ENCODE measurements at regions not wholly inside any gene's neighbourhood (a gene's known extent, or its start where the extent isn't known, plus 50 kb on each side); places are given as distances from the start of the nearest gene placed in this dataset.

DNA sequence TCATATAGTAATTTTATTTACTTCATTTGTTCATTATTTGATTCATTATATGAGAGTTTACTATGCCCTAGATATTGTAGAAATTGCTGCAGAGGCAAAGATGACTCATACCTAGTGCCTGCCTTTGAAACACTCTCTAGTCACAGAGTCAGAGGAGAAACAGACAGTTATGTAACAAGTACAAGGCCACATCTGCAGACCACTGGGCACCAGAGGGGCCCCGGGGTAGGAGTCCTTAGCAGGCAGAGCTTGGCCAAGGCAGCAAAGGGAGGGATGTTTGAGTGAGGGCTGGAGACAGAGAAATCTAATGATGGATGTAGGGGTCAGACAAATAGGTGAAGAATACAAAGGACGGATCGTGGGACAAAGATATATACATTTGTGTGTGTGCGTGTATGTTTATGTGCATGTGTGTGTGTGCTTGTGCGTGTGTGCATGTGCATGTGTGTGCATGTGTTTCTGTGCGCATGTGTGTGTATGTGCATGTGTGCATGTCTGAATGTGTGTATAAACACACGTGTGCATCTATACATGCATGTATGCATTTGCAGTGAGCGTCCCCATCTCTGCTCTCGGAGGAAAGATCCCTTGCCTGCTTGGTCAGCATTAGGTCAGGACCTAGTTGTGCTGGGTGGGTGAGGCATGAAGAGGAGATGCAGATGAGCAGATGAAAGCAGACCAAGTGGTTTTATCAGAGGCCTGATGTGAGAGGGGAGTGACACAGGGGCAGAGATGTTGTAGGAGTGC is 170.6 kb upstream of the MYT1L start:
- DNase-seq (ENCODE audit: low read depth) = no peak
- Histone ChIP-seq H3K4me3 (ENCODE audit: low read depth, low read length) (no peak overlapping the region), H3K36me3 (ENCODE audit: control insufficient read depth, insufficient read depth, low read length) (no peaks in the 10 kb centered on the region), H3K27me3 (ENCODE audit: control insufficient read depth, insufficient read depth, low read length) (no peaks in the 10 kb centered on the region)
- TF ChIP-seq, protein P1, sequence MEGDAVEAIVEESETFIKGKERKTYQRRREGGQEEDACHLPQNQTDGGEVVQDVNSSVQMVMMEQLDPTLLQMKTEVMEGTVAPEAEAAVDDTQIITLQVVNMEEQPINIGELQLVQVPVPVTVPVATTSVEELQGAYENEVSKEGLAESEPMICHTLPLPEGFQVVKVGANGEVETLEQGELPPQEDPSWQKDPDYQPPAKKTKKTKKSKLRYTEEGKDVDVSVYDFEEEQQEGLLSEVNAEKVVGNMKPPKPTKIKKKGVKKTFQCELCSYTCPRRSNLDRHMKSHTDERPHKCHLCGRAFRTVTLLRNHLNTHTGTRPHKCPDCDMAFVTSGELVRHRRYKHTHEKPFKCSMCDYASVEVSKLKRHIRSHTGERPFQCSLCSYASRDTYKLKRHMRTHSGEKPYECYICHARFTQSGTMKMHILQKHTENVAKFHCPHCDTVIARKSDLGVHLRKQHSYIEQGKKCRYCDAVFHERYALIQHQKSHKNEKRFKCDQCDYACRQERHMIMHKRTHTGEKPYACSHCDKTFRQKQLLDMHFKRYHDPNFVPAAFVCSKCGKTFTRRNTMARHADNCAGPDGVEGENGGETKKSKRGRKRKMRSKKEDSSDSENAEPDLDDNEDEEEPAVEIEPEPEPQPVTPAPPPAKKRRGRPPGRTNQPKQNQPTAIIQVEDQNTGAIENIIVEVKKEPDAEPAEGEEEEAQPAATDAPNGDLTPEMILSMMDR (IDR thresholded peaks at IDR 0.05; ENCODE audit: insufficient read depth, low read length, poor library complexity, severe bottlenecking) = no peak

DNA sequence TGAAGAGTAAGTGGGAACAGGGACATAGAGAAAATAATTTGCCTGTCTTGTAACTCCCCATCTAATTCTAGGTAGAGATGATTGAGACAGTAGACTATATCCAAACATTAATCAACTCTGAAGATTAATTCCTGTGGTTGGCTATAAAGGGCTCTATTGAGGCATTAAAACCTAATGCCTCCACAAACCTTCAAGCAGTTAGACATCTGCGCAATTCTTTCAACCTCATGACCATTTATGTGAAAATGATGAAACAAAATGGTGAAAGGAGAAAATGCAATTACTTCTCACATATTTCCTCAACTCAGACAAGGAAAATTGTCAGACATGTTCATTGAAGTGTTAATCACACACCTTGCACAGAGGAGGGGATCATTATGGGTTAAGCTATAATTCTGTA is 164.5 kb upstream of the MYT1L start:
- no peaks in the 10 kb centered on the region for H3K27me3 ChIP-seq (ENCODE audit: control insufficient read depth, insufficient read depth, low read length)
- TF ChIP-seq, protein P1 (IDR thresholded peaks at IDR 0.05; ENCODE audit: insufficient read depth, low read length, poor library complexity, severe bottlenecking) = no peak
- H3K36me3 ChIP-seq (ENCODE audit: control insufficient read depth, insufficient read depth, low read length) = no peaks in the 10 kb centered on the region

DNA sequence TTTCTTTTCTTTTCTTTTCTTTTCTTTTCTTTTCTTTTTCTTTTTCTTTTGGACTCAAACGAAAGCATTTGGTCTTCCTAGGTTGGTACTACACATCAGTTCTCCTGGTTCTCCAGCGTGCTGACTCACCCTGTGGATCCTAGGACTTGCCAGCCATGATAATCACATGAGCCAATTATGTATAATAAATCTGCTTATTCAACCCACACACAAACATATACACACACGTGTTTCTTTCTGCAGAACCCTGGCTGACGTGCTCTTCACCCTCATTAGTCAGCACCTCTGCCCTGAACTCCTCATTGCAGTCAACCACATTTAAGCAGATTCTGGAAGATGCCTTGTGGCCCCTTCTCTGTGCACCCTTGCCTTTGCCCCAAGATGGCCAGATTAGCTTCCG is 162.4 kb upstream of the MYT1L start:
- H3K36me3 ChIP-seq (ENCODE audit: control insufficient read depth, insufficient read depth, low read length) = no peaks in the 10 kb centered on the region
- DNase-seq (ENCODE audit: low read depth) = no peak
- TF ChIP-seq, protein P1 (IDR thresholded peaks at IDR 0.05; ENCODE audit: insufficient read depth, low read length, poor library complexity, severe bottlenecking) = no peak
- no peak overlapping the region for H3K4me3 ChIP-seq (ENCODE audit: low read depth, low read length)
- no peaks in the 10 kb centered on the region for H3K27me3 ChIP-seq (ENCODE audit: control insufficient read depth, insufficient read depth, low read length)

More for the DNA sequence above, 164.5 kb upstream of the MYT1L start:
- no peak for DNase-seq (ENCODE audit: low read depth)
- H3K4me3 ChIP-seq (ENCODE audit: low read depth, low read length) = no peak overlapping the region

- DNase-seq (ENCODE audit: low read depth) = no peak
- Histone ChIP-seq H3K27me3 (ENCODE audit: control insufficient read depth, insufficient read depth, low read length) (no peaks in the 10 kb centered on the region), H3K4me3 (ENCODE audit: low read depth, low read length) (no peak overlapping the region), H3K36me3 (ENCODE audit: control insufficient read depth, insufficient read depth, low read length) (no peaks in the 10 kb centered on the region)
- TF ChIP-seq, protein P1 (IDR thresholded peaks at IDR 0.05; ENCODE audit: insufficient read depth, low read length, poor library complexity, severe bottlenecking) = no peak
Observed at GRCh38 chr2:2492800-2493199, 161.7 kb upstream of the MYT1L start.

DNA sequence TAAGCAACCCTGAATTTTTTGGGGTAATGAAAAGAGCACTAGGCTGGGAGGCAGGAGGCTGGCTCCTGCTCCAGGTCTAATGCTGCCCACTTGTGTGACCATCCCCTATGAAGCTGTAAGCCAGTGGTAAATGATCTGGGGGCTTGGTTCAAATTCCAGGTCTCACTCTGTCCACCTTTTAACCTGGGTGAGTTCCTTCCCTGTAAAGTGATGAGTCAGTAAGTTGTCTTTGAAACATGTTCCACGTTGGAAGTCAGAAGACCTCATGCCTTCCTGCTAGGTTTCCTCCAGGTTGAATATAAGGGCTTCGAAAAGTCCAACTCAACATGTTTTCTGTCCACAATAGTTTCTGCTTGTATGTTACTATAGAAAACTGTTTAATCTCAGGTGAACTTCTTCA is 160.9 kb upstream of the MYT1L start:
- TF ChIP-seq, protein P1 (IDR thresholded peaks at IDR 0.05; ENCODE audit: insufficient read depth, low read length, poor library complexity, severe bottlenecking) = no peak
- no peaks in the 10 kb centered on the region for H3K27me3 ChIP-seq (ENCODE audit: control insufficient read depth, insufficient read depth, low read length)
- no peaks in the 10 kb centered on the region for H3K36me3 ChIP-seq (ENCODE audit: control insufficient read depth, insufficient read depth, low read length)
- H3K4me3 ChIP-seq (ENCODE audit: low read depth, low read length) = no peak overlapping the region
- no peak for DNase-seq (ENCODE audit: low read depth)

- Histone ChIP-seq H3K36me3 (ENCODE audit: control insufficient read depth, insufficient read depth, low read length) (no peaks in the 10 kb centered on the region), H3K27me3 (ENCODE audit: control insufficient read depth, insufficient read depth, low read length) (no peaks in the 10 kb centered on the region), H3K4me3 (ENCODE audit: low read depth, low read length) (no peak overlapping the region)
- TF ChIP-seq, protein P1 (IDR thresholded peaks at IDR 0.05; ENCODE audit: insufficient read depth, low read length, poor library complexity, severe bottlenecking) = no peak
- DNase-seq (ENCODE audit: low read depth) = no peak
Observed at GRCh38 chr2:2484301-2484700, 153.2 kb upstream of the MYT1L start.

Measured in kidney epithelial cell (primary cell).